ENCODE measurements at regions not wholly inside any gene's neighbourhood (a gene's known extent, or its start where the extent isn't known, plus 50 kb on each side); places are given as distances from the start of the nearest gene placed in this dataset.
A peak's percentile ranks its signal among the peaks of the same experiment; 100 is the strongest.

DNA sequence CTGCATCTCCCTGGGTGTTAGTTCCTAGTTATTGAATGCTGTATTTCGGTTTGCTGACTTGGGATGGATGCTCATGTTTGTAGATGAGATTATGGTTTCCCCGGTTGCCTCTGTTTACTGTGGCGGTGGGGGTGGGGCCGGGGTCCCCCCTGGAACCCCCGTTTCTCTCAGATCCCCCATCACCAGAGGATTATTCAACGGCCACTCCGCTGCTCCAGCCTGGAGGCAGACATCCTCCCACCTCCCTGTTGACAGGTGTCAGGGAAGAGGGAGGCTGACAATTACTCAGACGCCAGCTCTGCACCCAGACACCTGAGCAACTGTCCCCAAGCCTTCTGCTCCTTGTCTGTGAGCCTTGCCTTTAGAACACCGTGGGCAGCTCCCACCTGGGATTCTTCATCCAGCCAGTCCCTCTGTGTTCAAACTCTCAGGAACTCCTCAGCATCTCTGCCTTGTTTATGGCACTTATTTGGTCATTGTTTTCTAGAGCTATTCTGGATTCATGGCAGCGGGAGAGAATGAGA, 95.9 kb upstream of the PRR20G start:
- no peak overlapping the region for H3K27ac ChIP-seq
- TF ChIP-seq, protein P1, sequence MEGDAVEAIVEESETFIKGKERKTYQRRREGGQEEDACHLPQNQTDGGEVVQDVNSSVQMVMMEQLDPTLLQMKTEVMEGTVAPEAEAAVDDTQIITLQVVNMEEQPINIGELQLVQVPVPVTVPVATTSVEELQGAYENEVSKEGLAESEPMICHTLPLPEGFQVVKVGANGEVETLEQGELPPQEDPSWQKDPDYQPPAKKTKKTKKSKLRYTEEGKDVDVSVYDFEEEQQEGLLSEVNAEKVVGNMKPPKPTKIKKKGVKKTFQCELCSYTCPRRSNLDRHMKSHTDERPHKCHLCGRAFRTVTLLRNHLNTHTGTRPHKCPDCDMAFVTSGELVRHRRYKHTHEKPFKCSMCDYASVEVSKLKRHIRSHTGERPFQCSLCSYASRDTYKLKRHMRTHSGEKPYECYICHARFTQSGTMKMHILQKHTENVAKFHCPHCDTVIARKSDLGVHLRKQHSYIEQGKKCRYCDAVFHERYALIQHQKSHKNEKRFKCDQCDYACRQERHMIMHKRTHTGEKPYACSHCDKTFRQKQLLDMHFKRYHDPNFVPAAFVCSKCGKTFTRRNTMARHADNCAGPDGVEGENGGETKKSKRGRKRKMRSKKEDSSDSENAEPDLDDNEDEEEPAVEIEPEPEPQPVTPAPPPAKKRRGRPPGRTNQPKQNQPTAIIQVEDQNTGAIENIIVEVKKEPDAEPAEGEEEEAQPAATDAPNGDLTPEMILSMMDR (conservative IDR thresholded peaks at IDR 0.05; ENCODE audit: low read depth, low read length): no peak

DNA sequence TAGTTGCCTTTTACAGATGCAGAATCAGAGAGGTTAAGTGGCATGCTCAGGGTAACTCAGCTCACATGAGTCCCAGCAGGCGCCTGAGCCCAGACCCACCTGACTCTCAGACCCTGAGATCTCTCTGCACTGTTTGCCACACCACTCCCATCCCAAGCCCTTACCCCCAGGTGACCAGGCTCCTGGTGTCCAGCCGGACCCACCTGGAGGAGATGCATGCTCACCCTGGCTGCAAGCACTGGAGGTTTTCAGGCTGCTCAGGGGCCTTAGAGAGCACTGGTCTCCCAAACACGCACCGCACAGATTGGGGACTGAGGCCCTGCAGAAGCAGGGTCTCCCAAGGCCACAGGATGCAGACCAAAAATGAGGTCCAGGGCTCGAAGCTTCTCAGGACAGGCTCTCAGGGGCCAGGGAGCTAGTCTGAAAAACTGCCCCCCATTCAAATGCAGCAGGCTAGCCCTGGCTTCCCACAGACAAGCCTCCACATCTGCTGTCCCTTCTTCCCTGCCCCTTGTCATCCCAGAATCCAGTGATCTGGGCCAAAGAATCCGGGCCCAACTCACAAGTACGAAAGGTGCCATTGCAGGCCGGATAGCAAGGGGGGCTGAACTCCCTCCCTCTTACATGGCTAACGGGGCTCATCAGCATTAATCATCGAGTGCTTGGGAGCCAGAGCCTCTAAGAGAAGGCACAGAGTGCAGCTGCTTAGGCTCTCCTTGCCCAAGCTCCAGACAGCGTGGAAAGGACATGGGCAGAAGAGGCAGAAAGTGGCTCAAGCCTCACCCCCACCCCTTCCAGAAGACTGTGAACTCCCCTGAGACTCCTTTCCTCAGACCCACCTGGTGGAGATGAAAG, 90.2 kb upstream of the PRR20G start:
- Histone ChIP-seq H4K20me1 (ENCODE audit: insufficient read depth) (no peaks in the 10 kb centered on the region), H3K36me3 (ENCODE audit: insufficient read depth) (no peaks in the 10 kb centered on the region), H3K9ac (no peak overlapping the region), H3K4me1 (ENCODE audit: low read depth, poor library complexity, severe bottlenecking) (no peaks in the 10 kb centered on the region), H3K27me3 (ENCODE audit: insufficient read depth, low read depth) (no peaks in the 10 kb centered on the region), H2AFZ (ENCODE audit: low read depth) (no peak overlapping the region), H3K4me2 (no peak overlapping the region), H3K27ac (no peak overlapping the region), H3K4me3 (IDR thresholded peaks at IDR 0.05; ENCODE audit: insufficient read depth, low read depth, low read length) (no peak overlapping the region), H3K79me2 (ENCODE audit: insufficient read depth, low read depth) (no peaks in the 10 kb centered on the region)
- TF ChIP-seq, protein P1 (conservative IDR thresholded peaks at IDR 0.05; ENCODE audit: low read depth, low read length): no peak

More for the DNA sequence above, 95.9 kb upstream of the PRR20G start:
- Histone ChIP-seq H2AFZ (ENCODE audit: low read depth) (no peak overlapping the region), H4K20me1 (ENCODE audit: insufficient read depth) (no peaks in the 10 kb centered on the region), H3K36me3 (ENCODE audit: insufficient read depth) (no peaks in the 10 kb centered on the region), H3K27me3 (ENCODE audit: insufficient read depth, low read depth) (no peaks in the 10 kb centered on the region; the same call in 1 of the 2 replicates), H3K79me2 (ENCODE audit: insufficient read depth, low read depth) (no peaks in the 10 kb centered on the region), H3K4me2 (no peak overlapping the region), H3K4me3 (IDR thresholded peaks at IDR 0.05; ENCODE audit: insufficient read depth, low read depth, low read length) (no peak overlapping the region), H3K4me1 (ENCODE audit: low read depth, poor library complexity, severe bottlenecking) (no peaks in the 10 kb centered on the region), H3K9ac (no peak overlapping the region)

DNA sequence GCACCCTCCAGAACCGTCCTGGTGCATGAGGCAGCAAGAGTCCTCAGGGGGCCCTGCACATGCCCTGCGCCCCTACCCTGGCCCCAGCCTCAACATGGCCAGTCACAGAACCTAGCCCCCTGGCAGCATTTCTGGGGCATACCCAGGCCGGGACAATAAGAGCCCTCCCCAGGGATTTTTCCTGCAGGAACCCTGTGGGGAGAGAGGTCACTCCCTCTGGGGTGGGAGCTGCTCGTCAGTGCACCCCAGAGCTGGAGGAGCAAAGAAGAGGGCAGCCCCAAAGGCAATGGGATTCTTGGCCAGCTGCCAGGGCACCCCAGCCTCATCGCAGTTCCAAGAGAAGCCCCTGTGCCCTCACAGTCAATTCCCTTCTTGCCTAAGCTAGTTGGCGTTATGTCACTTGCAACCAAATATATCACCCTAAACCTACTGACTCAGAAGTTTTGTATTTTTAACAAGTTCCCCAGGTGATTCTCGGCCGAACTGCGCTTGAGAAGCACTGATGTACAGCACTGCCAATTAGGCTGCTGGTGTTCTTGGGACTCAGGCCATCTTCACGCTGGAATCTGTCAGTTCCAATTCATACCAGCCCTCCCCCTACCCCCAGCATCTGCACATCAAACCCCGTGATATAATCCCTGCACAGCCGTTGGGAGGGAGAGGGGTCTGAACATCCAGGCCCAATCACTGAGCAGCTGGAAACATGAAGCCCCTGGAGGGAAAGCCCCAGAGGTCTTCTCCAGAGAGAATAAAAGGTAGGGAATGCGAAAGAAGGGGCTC, 87.5 kb upstream of the PRR20G start:
- Histone ChIP-seq H3K79me2 (ENCODE audit: insufficient read depth, low read depth) (no peaks in the 10 kb centered on the region), H4K20me1 (ENCODE audit: insufficient read depth) (no peaks in the 10 kb centered on the region)
- TF ChIP-seq, protein P1 (conservative IDR thresholded peaks at IDR 0.05; ENCODE audit: low read depth, low read length): no peak

DNA sequence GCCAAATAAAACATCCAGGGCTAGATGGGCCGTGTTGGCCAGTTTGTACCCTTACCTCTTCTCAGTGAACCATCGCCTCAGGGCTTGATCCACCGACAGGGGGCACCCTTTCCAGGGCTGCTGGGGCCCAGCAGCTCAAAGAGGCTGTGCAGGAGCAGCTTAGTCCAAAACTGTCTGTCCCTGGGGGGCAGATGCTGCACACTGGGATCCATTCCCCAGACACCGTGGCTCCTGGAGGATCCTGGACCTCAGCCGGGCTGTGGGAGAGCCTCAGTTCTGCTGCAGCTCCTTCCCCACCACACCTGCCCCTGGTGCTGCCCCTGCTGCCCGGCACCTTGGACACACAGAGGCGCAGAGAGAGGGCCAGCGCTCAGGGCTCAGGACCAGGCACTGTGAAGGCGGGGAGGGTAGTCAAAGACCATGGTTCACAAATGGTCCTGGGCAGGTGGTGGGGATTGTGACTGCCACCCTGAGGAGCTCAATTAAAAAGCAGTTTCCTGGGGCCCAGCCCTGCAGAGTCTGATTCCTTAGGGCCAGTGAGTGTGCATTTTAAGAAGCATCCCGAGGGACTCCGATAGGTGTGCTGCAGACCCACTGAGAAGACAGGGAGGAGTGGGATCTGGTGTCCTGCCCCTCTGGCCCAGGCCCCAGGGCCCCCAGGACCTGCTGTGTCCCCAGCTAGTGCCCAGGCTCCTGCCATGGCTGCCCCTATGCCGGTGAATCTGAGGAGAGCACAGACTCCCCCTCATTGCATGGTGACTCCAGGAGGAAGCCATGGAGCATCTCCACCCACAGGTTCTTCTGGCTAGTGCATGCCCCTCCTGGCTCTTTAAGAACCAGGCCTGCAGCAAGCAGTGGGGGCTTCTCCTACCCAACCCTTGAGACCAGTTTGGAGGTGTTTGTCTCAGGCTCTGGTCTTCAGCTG, 86.5 kb upstream of the PRR20G start:
- H3K36me3 ChIP-seq (ENCODE audit: insufficient read depth): no peaks in the 10 kb centered on the region
- H3K27me3 ChIP-seq (ENCODE audit: insufficient read depth, low read depth): no peaks in the 10 kb centered on the region
- no peak overlapping the region for H3K4me2 ChIP-seq
- H2AFZ ChIP-seq (ENCODE audit: low read depth): no peak overlapping the region
- TF ChIP-seq, protein P1 (conservative IDR thresholded peaks at IDR 0.05; ENCODE audit: low read depth, low read length): peak; percentile 39; the same call in 1 of the 2 replicates
- H3K9ac ChIP-seq: no peak overlapping the region
- H3K4me1 ChIP-seq (ENCODE audit: low read depth, poor library complexity, severe bottlenecking): no peaks in the 10 kb centered on the region
- H4K20me1 ChIP-seq (ENCODE audit: insufficient read depth): no peaks in the 10 kb centered on the region
- no peak overlapping the region for H3K4me3 ChIP-seq (IDR thresholded peaks at IDR 0.05; ENCODE audit: insufficient read depth, low read depth, low read length)
- no peaks in the 10 kb centered on the region for H3K79me2 ChIP-seq (ENCODE audit: insufficient read depth, low read depth)
- H3K27ac ChIP-seq: no peak overlapping the region

More for the DNA sequence above, 87.5 kb upstream of the PRR20G start:
- H3K36me3 ChIP-seq (ENCODE audit: insufficient read depth): no peaks in the 10 kb centered on the region
- no peak overlapping the region for H3K9ac ChIP-seq
- H3K27me3 ChIP-seq (ENCODE audit: insufficient read depth, low read depth): no peaks in the 10 kb centered on the region
- no peak overlapping the region for H2AFZ ChIP-seq (ENCODE audit: low read depth)
- no peak overlapping the region for H3K27ac ChIP-seq
- H3K4me3 ChIP-seq (IDR thresholded peaks at IDR 0.05; ENCODE audit: insufficient read depth, low read depth, low read length): no peak overlapping the region
- no peak overlapping the region for H3K4me2 ChIP-seq
- no peaks in the 10 kb centered on the region for H3K4me1 ChIP-seq (ENCODE audit: low read depth, poor library complexity, severe bottlenecking)
